HEK293T (cell line): ENCODE measurements at regions not wholly inside any gene's neighbourhood (a gene's known extent, or its start where the extent isn't known, plus 50 kb on each side); places are given as distances from the start of the nearest gene placed in this dataset.

ENCODE experiments used
- BHLHE40 ChIP-seq: fragments of 450-650 bp; IDR thresholded peaks from 2 replicates; pipeline ENCODE4 v1.6.1; 2016; ENCODE audit warnings: mild to moderate bottlenecking, moderate library complexity, borderline replicate concordance
- NFRKB ChIP-seq: fragments of 450-650 bp; IDR thresholded peaks from 2 replicates; pipeline ENCODE4 v1.6.1; 2016; ENCODE audit warnings: mild to moderate bottlenecking, moderate library complexity
- TARDBP ChIP-seq: fragments of 450-650 bp; IDR thresholded peaks from 2 replicates; pipeline ENCODE4 v1.6.1; 2016
- ZNF384 ChIP-seq: fragments of 450-650 bp; IDR thresholded peaks from 2 replicates; pipeline ENCODE4 v1.6.1; 2016

DNA sequence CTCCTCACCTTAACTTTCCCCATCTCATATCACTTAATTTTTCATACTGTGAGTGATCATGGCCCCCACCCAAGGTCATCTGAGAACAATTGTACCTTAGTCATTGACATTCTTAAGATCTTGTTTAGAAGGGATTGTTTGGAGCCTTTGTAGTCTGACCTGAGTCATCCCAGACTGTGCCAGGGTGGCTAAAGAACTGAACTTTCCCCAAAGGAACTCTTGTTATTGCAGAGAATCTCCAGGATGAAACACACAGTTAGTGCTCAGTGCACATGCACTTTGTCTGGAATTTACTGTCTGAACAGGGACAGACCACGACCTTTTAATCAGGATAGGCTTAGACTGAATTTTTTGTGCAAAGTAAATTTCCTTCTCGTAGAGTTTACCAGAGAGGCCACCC lies 112.6 kb upstream of the CCN2 start:
- TF ChIP-seq TARDBP: no peak
- TF ChIP-seq NFRKB: no peak
- no peak for TF ChIP-seq ZNF384
- no peak for TF ChIP-seq BHLHE40
